ENCODE measurements at regions not wholly inside any gene's neighbourhood (a gene's known extent, or its start where the extent isn't known, plus 50 kb on each side); places are given as distances from the start of the nearest gene placed in this dataset.

DNA sequence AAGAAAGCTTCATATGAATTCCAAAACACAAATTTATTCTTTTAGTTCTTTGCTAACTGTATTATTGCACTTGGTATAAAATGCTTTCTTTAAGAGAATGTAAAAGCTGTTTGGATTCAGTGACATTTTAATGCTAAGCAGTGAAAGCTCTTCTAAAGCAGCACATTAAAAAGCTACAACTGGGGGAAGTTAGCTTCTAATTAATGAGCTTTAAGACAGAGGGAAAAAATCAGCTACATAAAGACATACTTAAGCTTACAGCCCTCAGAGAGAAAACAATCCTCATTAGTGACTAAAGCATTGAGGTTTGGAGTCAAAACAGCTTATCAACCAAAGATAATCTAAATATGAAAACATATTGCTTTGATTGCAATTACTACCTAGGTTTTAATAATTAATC, 1222.2 kb upstream of the SPRY2 start:
- Mint-ChIP-seq H3K4me3 (no peak overlapping the region), H3K9me3 (peaks cover 0 to 4% (median 2%) of the 10 kb centered on the region in 7 donors), H3K36me3 (no peaks in the 10 kb centered on the region)

DNA sequence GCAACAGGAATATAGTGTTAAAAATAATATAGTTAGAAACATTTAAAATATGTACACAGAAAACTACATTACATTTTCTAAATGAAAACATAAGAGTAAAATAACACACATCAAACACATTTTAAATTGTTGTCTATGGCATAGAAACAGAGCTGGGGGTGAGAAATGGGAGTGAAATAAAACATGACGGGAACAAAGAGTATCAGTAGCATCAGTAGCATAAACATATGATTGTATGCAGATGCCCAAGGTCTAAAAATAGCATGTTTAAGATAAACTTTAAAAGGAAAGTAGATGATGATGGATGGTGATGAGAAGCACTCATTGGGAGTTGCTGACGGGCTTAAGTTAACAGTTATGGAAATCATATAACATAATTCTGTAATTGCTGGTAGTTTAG, 1221.7 kb upstream of the SPRY2 start:
- Histone ChIP-seq H2AFZ (ENCODE audit: insufficient read depth, low read depth, low read length, poor library complexity, severe bottlenecking) (no peak overlapping the region), H3K4me2 (replicated peaks; ENCODE audit: extremely low read depth, low read length, poor library complexity, severe bottlenecking) (no peak overlapping the region), H3K4me3 (replicated peaks in 1 of 3; ENCODE audit: low read depth in 2 of 3, low read length in 3 of 3) (no peak overlapping the region), H3K9me3 (replicated peaks in 1 of 2; ENCODE audit: control insufficient read depth in 1 of 2, insufficient read depth in 1 of 2, low read length in 2 of 2) (no peaks in the 10 kb centered on the region), H3K79me2 (ENCODE audit: insufficient read depth, low read length) (no peaks in the 10 kb centered on the region), H3K4me1 (ENCODE audit: control insufficient read depth in 1 of 2, insufficient read depth in 2 of 2, low read length in 2 of 2) (no peaks in the 10 kb centered on the region), H3K36me3 (replicated peaks in 1 of 2; ENCODE audit: control insufficient read depth in 1 of 2, insufficient read depth in 2 of 2, low read length in 2 of 2) (no peaks in the 10 kb centered on the region), H3K27me3 (ENCODE audit: control insufficient read depth in 2 of 2, insufficient read depth in 2 of 2, low read length in 2 of 2) (no peaks in the 10 kb centered on the region), H3K9ac (ENCODE audit: insufficient read depth, low read length, poor library complexity, severe bottlenecking) (no peak overlapping the region), H3K27ac (ENCODE audit: low read depth in 1 of 2, low read length in 2 of 2) (no peak overlapping the region), H4K20me1 (ENCODE audit: insufficient read depth, low read length) (no peaks in the 10 kb centered on the region)
- 100% methylated on average over 1 of the region's 2 CpGs for WGBS (ENCODE audit: insufficient coverage)
- DNase-seq: no peak
- Mint-ChIP-seq H3K9me3 (peaks cover 0 to 4% (median 2%) of the 10 kb centered on the region in 7 donors), H3K27ac (no peak overlapping the region), H3K27me3 (ENCODE audit: low read depth in 3 of 3) (no peaks in the 10 kb centered on the region), H3K4me1 (no peaks in the 10 kb centered on the region), H3K4me3 (no peak overlapping the region), H3K36me3 (no peaks in the 10 kb centered on the region)
- TF ChIP-seq, protein P1, sequence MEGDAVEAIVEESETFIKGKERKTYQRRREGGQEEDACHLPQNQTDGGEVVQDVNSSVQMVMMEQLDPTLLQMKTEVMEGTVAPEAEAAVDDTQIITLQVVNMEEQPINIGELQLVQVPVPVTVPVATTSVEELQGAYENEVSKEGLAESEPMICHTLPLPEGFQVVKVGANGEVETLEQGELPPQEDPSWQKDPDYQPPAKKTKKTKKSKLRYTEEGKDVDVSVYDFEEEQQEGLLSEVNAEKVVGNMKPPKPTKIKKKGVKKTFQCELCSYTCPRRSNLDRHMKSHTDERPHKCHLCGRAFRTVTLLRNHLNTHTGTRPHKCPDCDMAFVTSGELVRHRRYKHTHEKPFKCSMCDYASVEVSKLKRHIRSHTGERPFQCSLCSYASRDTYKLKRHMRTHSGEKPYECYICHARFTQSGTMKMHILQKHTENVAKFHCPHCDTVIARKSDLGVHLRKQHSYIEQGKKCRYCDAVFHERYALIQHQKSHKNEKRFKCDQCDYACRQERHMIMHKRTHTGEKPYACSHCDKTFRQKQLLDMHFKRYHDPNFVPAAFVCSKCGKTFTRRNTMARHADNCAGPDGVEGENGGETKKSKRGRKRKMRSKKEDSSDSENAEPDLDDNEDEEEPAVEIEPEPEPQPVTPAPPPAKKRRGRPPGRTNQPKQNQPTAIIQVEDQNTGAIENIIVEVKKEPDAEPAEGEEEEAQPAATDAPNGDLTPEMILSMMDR (IDR thresholded peaks at IDR 0.05): no peak
- intact Hi-C loops (cut with micrococcal nuclease): no loop called here

More for the DNA sequence above, 1222.2 kb upstream of the SPRY2 start:
- no peak overlapping the region for H3K27ac Mint-ChIP-seq
- Histone ChIP-seq H4K20me1 (ENCODE audit: insufficient read depth, low read length) (no peaks in the 10 kb centered on the region), H3K4me3 (replicated peaks in 1 of 3; ENCODE audit: low read depth in 2 of 3, low read length in 3 of 3) (no peak overlapping the region), H3K27me3 (ENCODE audit: control insufficient read depth in 2 of 2, insufficient read depth in 2 of 2, low read length in 2 of 2) (no peaks in the 10 kb centered on the region), H3K79me2 (ENCODE audit: insufficient read depth, low read length) (no peaks in the 10 kb centered on the region), H3K27ac (ENCODE audit: low read depth in 1 of 2, low read length in 2 of 2) (no peak overlapping the region), H3K36me3 (replicated peaks in 1 of 2; ENCODE audit: control insufficient read depth in 1 of 2, insufficient read depth in 2 of 2, low read length in 2 of 2) (no peaks in the 10 kb centered on the region), H3K4me1 (ENCODE audit: control insufficient read depth in 1 of 2, insufficient read depth in 2 of 2, low read length in 2 of 2) (no peaks in the 10 kb centered on the region), H2AFZ (ENCODE audit: insufficient read depth, low read depth, low read length, poor library complexity, severe bottlenecking) (no peak overlapping the region), H3K9me3 (replicated peaks in 1 of 2; ENCODE audit: control insufficient read depth in 1 of 2, insufficient read depth in 1 of 2, low read length in 2 of 2) (no peaks in the 10 kb centered on the region), H3K9ac (ENCODE audit: insufficient read depth, low read length, poor library complexity, severe bottlenecking) (no peak overlapping the region), H3K4me2 (replicated peaks; ENCODE audit: extremely low read depth, low read length, poor library complexity, severe bottlenecking) (no peak overlapping the region)
- H3K27me3 Mint-ChIP-seq (ENCODE audit: low read depth in 3 of 3): no peaks in the 10 kb centered on the region
- no peak for DNase-seq
- intact Hi-C loops (cut with micrococcal nuclease): no loop called here
- TF ChIP-seq, protein P1 (IDR thresholded peaks at IDR 0.05): no peak
- H3K4me1 Mint-ChIP-seq: no peaks in the 10 kb centered on the region

All from CD14-positive monocyte (primary cell).